Liver (tissue), 8 donors: ENCODE measurements at regions not wholly inside any gene's neighbourhood (a gene's known extent, or its start where the extent isn't known, plus 50 kb on each side); places are given as distances from the start of the nearest gene placed in this dataset.

Source experiments
- DNase-seq: peaks from one replicate; pipeline ENCODE4 v3.0.0-alpha.2; 2017; ENCODE audit warnings: low spot score
- H3K27ac ChIP-seq, 2 donors: one replicate each; pipeline ENCODE4 v1.7.0; 2013; ENCODE audit warnings: inconsistent platforms in 2 of 2, low read length in 2 of 2, control low read depth in 1 of 2, low read depth in 1 of 2, mild to moderate bottlenecking in 1 of 2
- H3K27me3 ChIP-seq, 4 donors: one replicate each; pipeline versions ENCODE4 v1.6.1 to v1.7.0; 2013; ENCODE audit warnings: low read length in 3 of 4, inconsistent platforms in 1 of 4, mild to moderate bottlenecking in 1 of 4, moderate library complexity in 1 of 4; ENCODE audit not compliant: control insufficient read depth in 4 of 4, insufficient read depth in 4 of 4
- H3K36me3 ChIP-seq, 4 donors: one replicate each; pipeline versions ENCODE4 v1.6.1 to v1.7.0; 2013; ENCODE audit warnings: low read length in 3 of 4, mild to moderate bottlenecking in 3 of 4, low read depth in 1 of 4, moderate library complexity in 1 of 4; ENCODE audit not compliant: control insufficient read depth in 4 of 4, insufficient read depth in 3 of 4
- H3K4me1 ChIP-seq, 4 donors: one replicate each; pipeline versions ENCODE4 v1.6.1 to v1.7.0; 2013; ENCODE audit warnings: low read length in 3 of 4, mild to moderate bottlenecking in 3 of 4, moderate library complexity in 1 of 4; ENCODE audit not compliant: control insufficient read depth in 4 of 4, insufficient read depth in 4 of 4
- H3K4me3 ChIP-seq, 3 donors: one replicate each; pipeline versions ENCODE4 v1.6.1 to v1.7.0; 2013; ENCODE audit warnings: low read length in 3 of 3, control low read depth in 1 of 3, low read depth in 1 of 3, mild to moderate bottlenecking in 1 of 3
- H3K9ac ChIP-seq, 2 donors: one replicate each; pipeline ENCODE4 v1.7.0; 2013; ENCODE audit warnings: low read length in 2 of 2, mild to moderate bottlenecking in 2 of 2, moderate library complexity in 2 of 2, control low read depth in 1 of 2, low read depth in 1 of 2
- H3K9me3 ChIP-seq, 4 donors: one replicate each; pipeline versions ENCODE4 v1.6.1 to v1.7.0; 2013; ENCODE audit warnings: low read length in 3 of 4; ENCODE audit not compliant: control insufficient read depth in 4 of 4
- EGR1 ChIP-seq, 2 donors: IDR thresholded peaks; 2 replicates each; pipeline ENCODE4 v1.6.1; 2016 to 2018; ENCODE audit warnings: antibody characterized with exemption in 2 of 2, low read depth in 2 of 2
- FOXA1 ChIP-seq: IDR thresholded peaks from 2 replicates; pipeline ENCODE4 v1.6.1; 2016; ENCODE audit warnings: antibody characterized with exemption
- FOXA2 ChIP-seq: IDR thresholded peaks from 2 replicates; pipeline ENCODE4 v1.6.1; 2016; ENCODE audit warnings: antibody characterized with exemption
- GABPA ChIP-seq, 2 donors: IDR thresholded peaks in 1 of 2; conservative IDR thresholded peaks in 1 of 2; 2 replicates each; pipeline ENCODE4 v1.6.1; 2016; ENCODE audit warnings: antibody characterized with exemption in 2 of 2, mild to moderate bottlenecking in 1 of 2, moderate library complexity in 1 of 2
- HNF4A ChIP-seq, 2 donors: conservative IDR thresholded peaks; 2 replicates each; pipeline ENCODE4 v1.6.1; 2016; ENCODE audit warnings: antibody characterized with exemption in 2 of 2, mild to moderate bottlenecking in 2 of 2
- HNF4G ChIP-seq: IDR thresholded peaks from 2 replicates; pipeline ENCODE4 v1.6.1; 2016; ENCODE audit warnings: antibody characterized with exemption
- JUND ChIP-seq, 2 donors: IDR thresholded peaks; 2 replicates each; pipeline ENCODE4 v1.6.1; 2016; ENCODE audit warnings: antibody characterized with exemption in 2 of 2
- NR2F2 ChIP-seq: IDR thresholded peaks from 2 replicates; pipeline ENCODE4 v1.6.1; 2016; ENCODE audit warnings: antibody characterized with exemption
- RAD21 ChIP-seq, 2 donors: IDR thresholded peaks; 2 replicates each; pipeline ENCODE4 v1.6.1; 2016; ENCODE audit warnings: antibody characterized with exemption in 2 of 2, mild to moderate bottlenecking in 2 of 2
- RXRA ChIP-seq, 2 donors: IDR thresholded peaks; 2 replicates each; pipeline ENCODE4 v1.6.1; 2017 to 2018; ENCODE audit warnings: antibody characterized with exemption in 2 of 2, mild to moderate bottlenecking in 1 of 2
- SP1 ChIP-seq: IDR thresholded peaks from 2 replicates; pipeline ENCODE4 v1.6.1; 2018; ENCODE audit warnings: antibody characterized with exemption, mild to moderate bottlenecking
- TAF1 ChIP-seq: conservative IDR thresholded peaks from 2 replicates; pipeline ENCODE4 v1.6.1; 2016; ENCODE audit warnings: antibody characterized with exemption, mild to moderate bottlenecking
- WGBS: extraction: QIAGEN DNeasy Blood & Tissue Kit; methylation state at CpG from one replicate; pipeline ENCODE4 v1.1.7; 2013; 5-methylcytosine and 5-hydroxymethylcytosine counted together
- TF ChIP-seq, protein P1 (sequence below): IDR thresholded peaks from 2 replicates; pipeline ENCODE4 v1.6.1; 2016; ENCODE audit warnings: antibody characterized with exemption
- TF ChIP-seq, protein P2 (sequence below): IDR thresholded peaks from 2 replicates; pipeline ENCODE4 v1.6.1; 2016; ENCODE audit warnings: antibody characterized with exemption
- TF ChIP-seq, protein P3 (sequence below): IDR thresholded peaks from 2 replicates; pipeline ENCODE4 v1.6.1; 2016; ENCODE audit warnings: antibody characterized with exemption
- TF ChIP-seq, protein P4 (sequence below): fragments of 150-350 bp; IDR thresholded peaks from 2 replicates; pipeline ENCODE4 v1.5.1; 2017; ENCODE audit warnings: improper control_type of control experiment, low read depth, low read length; ENCODE audit not compliant: missing input control
- donor health status: healthy.
- donor health status: healthy.
- donor health status: healthy.
- donor health status: healthy.
- donor health status: healthy.

DNA sequence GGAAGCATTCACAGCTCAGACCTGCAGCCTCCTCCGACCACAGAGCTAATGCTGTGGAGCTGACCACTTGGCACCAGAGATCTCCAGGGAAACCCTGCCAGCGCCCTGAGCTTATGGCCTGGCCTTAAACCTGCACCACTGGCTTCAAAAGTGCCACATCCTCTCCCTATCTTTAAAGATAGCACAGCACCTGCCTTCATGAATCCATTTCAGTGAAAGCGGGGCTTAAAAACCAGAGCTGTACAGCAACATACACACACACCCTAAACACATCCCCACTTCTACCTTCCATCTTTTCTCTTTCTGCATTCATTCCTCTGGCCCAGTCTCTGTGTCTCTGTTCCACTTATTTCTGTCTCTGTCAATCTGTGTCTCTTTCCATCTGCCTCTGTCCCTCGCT, 59.8 kb upstream of the CCDC167 start (continued):
- TF ChIP-seq, protein P1, sequence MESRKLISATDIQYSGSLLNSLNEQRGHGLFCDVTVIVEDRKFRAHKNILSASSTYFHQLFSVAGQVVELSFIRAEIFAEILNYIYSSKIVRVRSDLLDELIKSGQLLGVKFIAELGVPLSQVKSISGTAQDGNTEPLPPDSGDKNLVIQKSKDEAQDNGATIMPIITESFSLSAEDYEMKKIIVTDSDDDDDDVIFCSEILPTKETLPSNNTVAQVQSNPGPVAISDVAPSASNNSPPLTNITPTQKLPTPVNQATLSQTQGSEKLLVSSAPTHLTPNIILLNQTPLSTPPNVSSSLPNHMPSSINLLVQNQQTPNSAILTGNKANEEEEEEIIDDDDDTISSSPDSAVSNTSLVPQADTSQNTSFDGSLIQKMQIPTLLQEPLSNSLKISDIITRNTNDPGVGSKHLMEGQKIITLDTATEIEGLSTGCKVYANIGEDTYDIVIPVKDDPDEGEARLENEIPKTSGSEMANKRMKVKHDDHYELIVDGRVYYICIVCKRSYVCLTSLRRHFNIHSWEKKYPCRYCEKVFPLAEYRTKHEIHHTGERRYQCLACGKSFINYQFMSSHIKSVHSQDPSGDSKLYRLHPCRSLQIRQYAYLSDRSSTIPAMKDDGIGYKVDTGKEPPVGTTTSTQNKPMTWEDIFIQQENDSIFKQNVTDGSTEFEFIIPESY: no peak
- TF ChIP-seq, protein P2, sequence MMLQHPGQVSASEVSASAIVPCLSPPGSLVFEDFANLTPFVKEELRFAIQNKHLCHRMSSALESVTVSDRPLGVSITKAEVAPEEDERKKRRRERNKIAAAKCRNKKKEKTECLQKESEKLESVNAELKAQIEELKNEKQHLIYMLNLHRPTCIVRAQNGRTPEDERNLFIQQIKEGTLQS: no peak
- TF ChIP-seq FOXA1 (no peak), TAF1 (no peak), JUND (IDR thresholded peaks at IDR 0.05) (no peak), HNF4A (conservative IDR thresholded peaks at IDR 0.05) (no peak), GABPA (IDR thresholded peaks at IDR 0.05 in 1 of 2, conservative IDR thresholded peaks at IDR 0.05 in 1 of 2) (no peak)

DNA sequence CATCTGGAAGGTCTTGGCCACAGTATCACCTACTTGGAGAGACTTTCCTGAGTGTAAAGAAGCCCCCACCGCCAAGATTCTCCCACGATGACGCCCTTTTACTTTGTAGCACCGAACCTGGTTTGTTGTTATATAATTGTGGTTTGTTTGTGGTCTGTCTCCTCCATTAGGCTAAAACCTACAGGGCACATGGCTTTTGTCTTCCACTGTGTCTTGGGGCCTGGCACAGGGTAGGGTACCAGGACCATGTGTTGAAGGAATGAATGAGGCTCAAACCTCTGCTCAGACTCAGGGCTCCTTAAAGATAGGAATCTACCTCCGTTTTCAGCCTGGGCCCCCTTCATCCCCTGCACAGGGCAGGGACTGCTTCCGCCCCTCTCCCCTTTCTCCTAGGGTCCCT, 59.4 kb upstream of the CCDC167 start:
- no peak for DNase-seq
- no peak overlapping the region for H3K27ac ChIP-seq
- H3K9me3 ChIP-seq: peaks cover 0 to 3% (median 0%) of the 10 kb centered on the region in 4 donors
- H3K9ac ChIP-seq: no peak overlapping the region
- H3K36me3 ChIP-seq: no peaks in the 10 kb centered on the region
- H3K4me3 ChIP-seq: no peak overlapping the region
- no peaks in the 10 kb centered on the region for H3K27me3 ChIP-seq
- no peaks in the 10 kb centered on the region for H3K4me1 ChIP-seq
- TF ChIP-seq RXRA (IDR thresholded peaks at IDR 0.05) (no peak), FOXA2 (no peak), GABPA (IDR thresholded peaks at IDR 0.05 in 1 of 2, conservative IDR thresholded peaks at IDR 0.05 in 1 of 2) (no peak), RAD21 (IDR thresholded peaks at IDR 0.05) (no peak)
- 77% methylated on average over 6 of the region's 6 CpGs for WGBS

DNA sequence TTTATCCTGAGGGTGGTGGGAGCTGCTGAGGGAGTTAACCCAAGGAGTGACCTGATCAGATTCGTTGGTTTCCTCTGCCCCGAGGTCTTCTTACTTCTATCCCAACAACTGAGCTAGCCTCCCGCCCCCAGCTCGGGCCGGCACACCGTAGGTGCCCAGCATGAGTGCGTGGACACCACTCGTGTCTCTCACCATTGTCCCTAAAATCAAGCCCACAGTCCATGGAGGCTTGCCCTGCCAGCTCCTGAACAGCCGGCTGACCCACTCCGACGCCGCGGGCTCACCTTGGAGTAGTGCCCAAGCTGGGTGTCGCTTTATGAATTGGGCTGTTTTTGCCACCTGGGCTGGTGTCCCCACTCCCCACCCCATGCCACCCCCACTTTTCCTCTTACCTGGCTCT, 59.0 kb upstream of the CCDC167 start:
- Histone ChIP-seq H3K4me3 (no peak overlapping the region), H3K4me1 (no peaks in the 10 kb centered on the region), H3K36me3 (no peaks in the 10 kb centered on the region), H3K9ac (no peak overlapping the region), H3K9me3 (peaks cover 0 to 3% (median 0%) of the 10 kb centered on the region in 4 donors), H3K27me3 (no peaks in the 10 kb centered on the region), H3K27ac (no peak overlapping the region)
- 81% methylated on average over 14 of the region's 14 CpGs for WGBS
- TF ChIP-seq, protein P2: no peak
- TF ChIP-seq, protein P3, sequence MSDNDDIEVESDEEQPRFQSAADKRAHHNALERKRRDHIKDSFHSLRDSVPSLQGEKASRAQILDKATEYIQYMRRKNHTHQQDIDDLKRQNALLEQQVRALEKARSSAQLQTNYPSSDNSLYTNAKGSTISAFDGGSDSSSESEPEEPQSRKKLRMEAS: no peak
- TF ChIP-seq RAD21 (IDR thresholded peaks at IDR 0.05) (no peak), SP1 (no peak), EGR1 (IDR thresholded peaks at IDR 0.05; ENCODE audit: low read depth in 2 of 2) (no peak), NR2F2 (no peak), JUND (IDR thresholded peaks at IDR 0.05) (no peak), HNF4A (conservative IDR thresholded peaks at IDR 0.05) (no peak), HNF4G (no peak), FOXA1 (no peak)
- TF ChIP-seq, protein P1: no peak
- TF ChIP-seq, protein P4, sequence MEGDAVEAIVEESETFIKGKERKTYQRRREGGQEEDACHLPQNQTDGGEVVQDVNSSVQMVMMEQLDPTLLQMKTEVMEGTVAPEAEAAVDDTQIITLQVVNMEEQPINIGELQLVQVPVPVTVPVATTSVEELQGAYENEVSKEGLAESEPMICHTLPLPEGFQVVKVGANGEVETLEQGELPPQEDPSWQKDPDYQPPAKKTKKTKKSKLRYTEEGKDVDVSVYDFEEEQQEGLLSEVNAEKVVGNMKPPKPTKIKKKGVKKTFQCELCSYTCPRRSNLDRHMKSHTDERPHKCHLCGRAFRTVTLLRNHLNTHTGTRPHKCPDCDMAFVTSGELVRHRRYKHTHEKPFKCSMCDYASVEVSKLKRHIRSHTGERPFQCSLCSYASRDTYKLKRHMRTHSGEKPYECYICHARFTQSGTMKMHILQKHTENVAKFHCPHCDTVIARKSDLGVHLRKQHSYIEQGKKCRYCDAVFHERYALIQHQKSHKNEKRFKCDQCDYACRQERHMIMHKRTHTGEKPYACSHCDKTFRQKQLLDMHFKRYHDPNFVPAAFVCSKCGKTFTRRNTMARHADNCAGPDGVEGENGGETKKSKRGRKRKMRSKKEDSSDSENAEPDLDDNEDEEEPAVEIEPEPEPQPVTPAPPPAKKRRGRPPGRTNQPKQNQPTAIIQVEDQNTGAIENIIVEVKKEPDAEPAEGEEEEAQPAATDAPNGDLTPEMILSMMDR: no peak
- no peak for DNase-seq
